HUES6 (cell line): ENCODE measurements at regions not wholly inside any gene's neighbourhood (a gene's known extent, or its start where the extent isn't known, plus 50 kb on each side); places are given as distances from the start of the nearest gene placed in this dataset.

Source experiments
- H3K27ac ChIP-seq: 2 replicates; pipeline ENCODE4 v1.7.0; 2013; ENCODE audit warnings: low read depth, mild to moderate bottlenecking, low read length, inconsistent platforms
- H3K27me3 ChIP-seq: 2 replicates; pipeline ENCODE4 v1.6.1; 2013; ENCODE audit warnings: low read length; ENCODE audit not compliant: control insufficient read depth, insufficient read depth
- H3K36me3 ChIP-seq: 2 replicates; pipeline ENCODE4 v1.6.1; 2013; ENCODE audit warnings: low read length; ENCODE audit not compliant: control insufficient read depth, insufficient read depth
- H3K4me1 ChIP-seq: 2 replicates; pipeline ENCODE4 v1.6.1; 2013; ENCODE audit warnings: low read length; ENCODE audit not compliant: control insufficient read depth, insufficient read depth
- H3K4me3 ChIP-seq: 2 replicates; pipeline ENCODE4 v1.5.1; 2013; ENCODE audit warnings: low read depth, low read length
- H3K9ac ChIP-seq: one replicate; pipeline ENCODE4 v1.6.1; 2013; ENCODE audit warnings: mild to moderate bottlenecking, low read length
- H3K9me3 ChIP-seq: 2 replicates; pipeline ENCODE4 v1.6.1; 2013; ENCODE audit warnings: low read depth, low read length; ENCODE audit not compliant: control insufficient read depth, insufficient read depth

DNA sequence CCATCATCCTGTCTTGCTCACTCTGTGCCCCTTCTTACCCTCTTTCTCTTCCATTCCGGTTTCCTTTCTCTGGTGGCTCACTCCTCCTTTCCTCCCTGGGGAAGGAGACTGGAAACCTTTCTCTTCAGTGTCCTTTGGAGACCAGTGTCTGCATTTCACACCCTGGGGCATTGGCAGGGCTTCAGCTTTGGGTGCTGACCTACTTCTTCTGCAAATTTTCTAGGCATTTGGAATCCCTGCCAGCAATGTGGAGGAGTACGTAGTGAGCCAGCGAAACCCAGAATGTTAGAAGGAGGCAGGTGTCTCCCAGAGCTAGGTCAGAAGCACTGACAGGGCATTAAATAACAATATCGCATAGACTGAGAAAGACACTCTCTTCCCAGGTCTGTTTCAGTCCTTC lies 122.2 kb downstream of the SLC28A3 start:
- no peak overlapping the region for H3K4me3 ChIP-seq
- no peaks in the 10 kb centered on the region for H3K4me1 ChIP-seq
- peaks cover 4% of the 10 kb centered on the region; the same call in 1 of the 2 replicates for H3K27me3 ChIP-seq
- peaks cover 11% of the 10 kb centered on the region for H3K9me3 ChIP-seq
- H3K9ac ChIP-seq = no peak overlapping the region
- H3K27ac ChIP-seq = no peak overlapping the region
- no peaks in the 10 kb centered on the region for H3K36me3 ChIP-seq

DNA sequence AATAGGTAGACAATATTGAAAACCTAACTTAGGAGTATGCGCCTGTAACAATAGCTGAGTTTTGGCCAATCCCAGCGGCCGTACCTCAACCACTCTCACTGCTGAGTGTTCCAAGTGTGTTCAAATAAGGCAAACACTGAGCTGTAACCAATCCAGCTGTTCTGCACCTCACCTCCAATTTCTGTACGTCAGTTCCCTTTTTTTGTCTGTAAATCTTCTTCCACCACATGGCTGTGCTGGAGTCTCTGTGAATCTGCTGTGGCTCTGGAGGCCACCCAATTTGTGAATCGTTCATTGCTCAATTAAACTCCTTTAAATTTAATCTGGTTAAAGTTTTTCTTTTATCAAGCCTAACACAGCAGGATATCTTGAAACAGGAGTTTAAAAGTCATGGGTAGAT lies 116.3 kb downstream of the SLC28A3 start:
- peaks cover 11% of the 10 kb centered on the region for H3K9me3 ChIP-seq
- H3K4me3 ChIP-seq = no peak overlapping the region
- peaks cover 11% of the 10 kb centered on the region for H3K4me1 ChIP-seq
- H3K27ac ChIP-seq = no peak overlapping the region
- H3K36me3 ChIP-seq = no peaks in the 10 kb centered on the region
- H3K27me3 ChIP-seq = no peaks in the 10 kb centered on the region
- no peak overlapping the region for H3K9ac ChIP-seq
